IMR-90 (cell line): ENCODE measurements at regions not wholly inside any gene's neighbourhood (a gene's known extent, or its start where the extent isn't known, plus 50 kb on each side); places are given as distances from the start of the nearest gene placed in this dataset.

ENCODE experiments used
- ATAC-seq: fragments of 200-7000 bp; cut with Tn5 transposase; 2 replicates; pipeline ENCODE4 v1.9.1; 2020; ENCODE audit warnings: low read depth, mild to moderate bottlenecking, moderate library complexity
- BruUV-seq: library from RNA; stranded (reverse); fragments of 400-500 nt; replicated peaks from 2 replicates; lab custom pipeline; 2021; lab: Mats Ljungman, UMichigan
- CTCF ChIA-PET: fragments of 300-600 bp; formaldehyde crosslinking; extraction: SDS; loops from one replicate; lab custom pipeline; 2021; ENCODE audit warnings: antibody characterized with exemption; lab: Yijun Ruan, JAX
- POLR2A ChIA-PET: fragments of 300-600 bp; sonication (Branson Sonifier 250); formaldehyde crosslinking; loops from one replicate; lab custom pipeline; 2022; ENCODE audit warnings: antibody characterized with exemption; ENCODE audit not compliant: unreplicated experiment; lab: Charles Lee
- DNase-seq: peaks from one replicate; pipeline ENCODE4 v3.0.0; 2013
- H2AFZ ChIP-seq: replicated peaks from 2 replicates; pipeline ENCODE3; 2013; ENCODE audit warnings: low read length, mild to moderate bottlenecking; ENCODE audit not compliant: poor library complexity
- H2AK5ac ChIP-seq: 2 replicates; pipeline ENCODE4 v1.6.1; 2013; ENCODE audit warnings: low read depth, low read length, inconsistent platforms
- H2AK9ac ChIP-seq: replicated peaks from 2 replicates; pipeline ENCODE3; 2013; ENCODE audit warnings: mild to moderate bottlenecking, low read depth, low read length, moderate library complexity; ENCODE audit not compliant: poor library complexity
- H2BK120ac ChIP-seq: 2 replicates; pipeline ENCODE4 v1.6.1; 2013; ENCODE audit warnings: low read depth, low read length, inconsistent platforms
- H2BK15ac ChIP-seq: 3 replicates; pipeline ENCODE4 v1.6.1; 2013; ENCODE audit warnings: low read depth, low read length, inconsistent platforms
- H2BK20ac ChIP-seq: 2 replicates; pipeline ENCODE4 v1.6.1; 2013; ENCODE audit warnings: low read depth, mild to moderate bottlenecking, inconsistent platforms, low read length, moderate library complexity
- H2BK5ac ChIP-seq: 2 replicates; pipeline ENCODE4 v1.6.1; 2013; ENCODE audit warnings: mild to moderate bottlenecking, low read depth, low read length, inconsistent platforms; ENCODE audit not compliant: poor library complexity, severe bottlenecking
- H3K14ac ChIP-seq: replicated peaks from 2 replicates; pipeline ENCODE4 v1.6.1; 2013; ENCODE audit warnings: low read depth, low read length, inconsistent platforms
- H3K18ac ChIP-seq: 2 replicates; pipeline ENCODE4 v1.6.1; 2013; ENCODE audit warnings: low read depth, low read length, control low read depth
- H3K23ac ChIP-seq: 2 replicates; pipeline ENCODE4 v1.6.1; 2013; ENCODE audit warnings: low read depth, low read length, inconsistent platforms
- H3K27ac ChIP-seq: 2 replicates; pipeline ENCODE4 v1.5.1; 2013; ENCODE audit warnings: mild to moderate bottlenecking, control low read depth, low read length; ENCODE audit not compliant: insufficient read depth
- H3K27me3 ChIP-seq: 2 replicates; pipeline ENCODE4 v1.6.1; 2013; ENCODE audit warnings: low read length; ENCODE audit not compliant: control insufficient read depth, insufficient read depth
- H3K36me3 ChIP-seq: 2 replicates; pipeline ENCODE4 v1.6.1; 2013; ENCODE audit warnings: low read length, mixed read lengths; ENCODE audit not compliant: control insufficient read depth, insufficient read depth
- H3K4ac ChIP-seq: 2 replicates; pipeline ENCODE4 v1.6.1; 2013; ENCODE audit warnings: low read depth, low read length, inconsistent platforms
- H3K4me1 ChIP-seq: 2 replicates; pipeline ENCODE4 v1.6.1; 2013; ENCODE audit warnings: low read length, mixed read lengths; ENCODE audit not compliant: control insufficient read depth, insufficient read depth
- H3K4me2 ChIP-seq: 2 replicates; pipeline ENCODE4 v1.6.1; 2013; ENCODE audit warnings: low read depth, mild to moderate bottlenecking, control low read depth, low read length, moderate library complexity
- H3K4me3 ChIP-seq: 2 replicates; pipeline ENCODE4 v1.5.1; 2013; ENCODE audit warnings: low read depth, mild to moderate bottlenecking, control low read depth, low read length, moderate library complexity; ENCODE audit not compliant: insufficient read depth
- H3K56ac ChIP-seq: 2 replicates; pipeline ENCODE4 v1.6.1; 2013; ENCODE audit warnings: low read length, inconsistent platforms; ENCODE audit not compliant: insufficient read depth; ENCODE audit errors: extremely low read depth
- H3K79me1 ChIP-seq, 2 experiments: 2 replicates each; pipeline ENCODE4 v1.6.1; 2013; ENCODE audit warnings: low read length in 2 of 2, inconsistent platforms in 1 of 2, low read depth in 1 of 2
- H3K9ac ChIP-seq: 2 replicates; pipeline ENCODE4 v1.6.1; 2013; ENCODE audit warnings: low read depth, low read length, control low read depth
- H3K9me1 ChIP-seq: 2 replicates; pipeline ENCODE4 v1.6.1; 2013; ENCODE audit warnings: low read length, inconsistent platforms; ENCODE audit not compliant: insufficient read depth
- H3K9me3 ChIP-seq: 2 replicates; pipeline ENCODE4 v1.6.1; 2013; ENCODE audit warnings: low read length; ENCODE audit not compliant: control insufficient read depth, insufficient read depth
- H4K20me1 ChIP-seq: 2 replicates; pipeline ENCODE4 v1.6.1; 2013; ENCODE audit warnings: low read length, inconsistent platforms; ENCODE audit not compliant: insufficient read depth
- H4K5ac ChIP-seq: 2 replicates; pipeline ENCODE4 v1.6.1; 2013; ENCODE audit warnings: mild to moderate bottlenecking, low read depth, low read length, control low read depth
- H4K8ac ChIP-seq, 2 experiments: 2 replicates each; pipeline ENCODE4 v1.6.1; 2013; ENCODE audit warnings: low read depth in 2 of 2, low read length in 2 of 2, control low read depth in 1 of 2, inconsistent platforms in 1 of 2
- H4K91ac ChIP-seq: 2 replicates; pipeline ENCODE4 v1.6.1; 2013; ENCODE audit warnings: low read depth, low read length, inconsistent platforms; ENCODE audit not compliant: insufficient read depth
- CEBPB ChIP-seq: IDR thresholded peaks from 2 replicates; pipeline ENCODE4 v1.6.1; 2012; ENCODE audit warnings: low read depth, low read length, improper control_type of control experiment
- SMC3 ChIP-seq: fragments of 150-350 bp; IDR thresholded peaks from 2 replicates; pipeline ENCODE4 v1.6.1; 2016; ENCODE audit warnings: low read depth, mild to moderate bottlenecking, antibody characterized with exemption, low read length, moderate library complexity
- WGBS, 2 experiments: methylation state at CpG; one replicate each; pipeline versions ENCODE4 v1.1.5 to v1.1.7; 2013; ENCODE audit warnings: missing lambda C conversion rate in 2 of 2; ENCODE audit not compliant: insufficient read length in 1 of 2; ENCODE audit errors: extremely low coverage in 2 of 2; 5-methylcytosine and 5-hydroxymethylcytosine counted together
- dilution Hi-C: fragments of 300-500 bp; cut with HindIII; formaldehyde crosslinking; loops from one replicate; pipeline ENCODE4 v1.14.3; 2018; ENCODE audit warnings: low sequenced_read_pairs; ENCODE audit not compliant: unreplicated experiment
- in situ Hi-C: fragments of 300-500 bp; cut with MboI; formaldehyde crosslinking; loops from 3 replicates; pipeline ENCODE4 v1.14.3; 2019; ENCODE audit warnings: low sequenced_read_pairs, inconsistent platforms, mixed read lengths
- intact Hi-C: fragments of 100-400 bp; cut with micrococcal nuclease; formaldehyde crosslinking; loops from 2 replicates; pipeline ENCODE4 v1.10.0; 2022

- Histone ChIP-seq H3K14ac (no peak overlapping the region), H3K18ac (peak overlapping the region; percentile 5; the same call in 1 of the 2 replicates), H3K27ac (no peak overlapping the region), H4K5ac (no peak overlapping the region), H2BK120ac (no peak overlapping the region; the same call in 1 of the 2 replicates), H3K4me1 (0 out of 2 replicates have a peak, but pooled peaks cover 7% of the 10 kb centered on the region), H2BK15ac (no peak overlapping the region), H3K36me3 (no peaks in the 10 kb centered on the region), H3K4me3 (no peak overlapping the region), H3K23ac (no peak overlapping the region), H4K20me1 (no peaks in the 10 kb centered on the region), H3K9ac (no peak overlapping the region), H2BK5ac (no peak overlapping the region), H2BK20ac (no peak overlapping the region), H3K56ac (no peak overlapping the region), H2AK9ac (no peak overlapping the region), H4K8ac (no peak overlapping the region), H2AFZ (no peak overlapping the region), H3K9me1 (peaks cover 6% of the 10 kb centered on the region; the same call in 1 of the 2 replicates), H3K9me3 (peaks cover 2% of the 10 kb centered on the region; the same call in 1 of the 2 replicates), H2AK5ac (no peak overlapping the region), H4K91ac (0 out of 2 replicates have a peak overlapping the region, but pooled peaks have one; percentile 24), H3K4me2 (no peak overlapping the region), H3K4ac (peak overlapping the region; percentile 70; the same call in 1 of the 2 replicates), H3K79me1 (no peaks in the 10 kb centered on the region), H3K27me3 (no peaks in the 10 kb centered on the region)
- BruUV-seq = no TSS peak
- DNase-seq = no peak
- no peak for ATAC-seq
- ChIA-PET POLR2A (interaction anchor here (0.9 kb wide), 1 partner anchor 340 kb away, joined by 3 read pairs; no protein-coding TSS in a partner anchor), CTCF (interaction anchor here (1.0 kb wide), 1 partner anchor 10 kb away, joined by 3 read pairs; no protein-coding TSS in a partner anchor)
- in situ Hi-C loops (no loop called here), intact Hi-C loops (no loop called here), dilution Hi-C loops (no loop called here)
- WGBS, 2 experiments = no CpG with 5 or more reads among the region's 1 CpG
- TF ChIP-seq SMC3 = no peak
- TF ChIP-seq CEBPB = 0 out of 2 replicates have a peak, but pooled peaks have one; percentile 45
These were observed 51.5 kb upstream of the POU2AF2 start for GRCh38 chr11:111193924-111194490.
